Astrocyte (in vitro differentiated cells and primary cell): ENCODE measurements at regions not wholly inside any gene's neighbourhood (a gene's known extent, or its start where the extent isn't known, plus 50 kb on each side); places are given as distances from the start of the nearest gene placed in this dataset.

Experiments
- CTCF ChIP-seq: IDR thresholded peaks from 2 replicates; pipeline ENCODE4 v1.5.1; 2011; ENCODE audit warnings: low read depth, mild to moderate bottlenecking, inconsistent platforms, low read length, moderate library complexity; ENCODE audit not compliant: insufficient read depth
- EZH2 ChIP-seq: IDR thresholded peaks from 2 replicates; pipeline ENCODE4 v1.6.1; 2012; ENCODE audit warnings: mild to moderate bottlenecking, low read length, inconsistent platforms; ENCODE audit not compliant: insufficient read depth

GRCh38 chr10:117632406-117632805 lies 89.9 kb downstream of the EMX2 start:
- TF ChIP-seq CTCF (no peak), EZH2 (no peak)
